IPS-18c (cell line): ENCODE measurements at regions not wholly inside any gene's neighbourhood (a gene's known extent, or its start where the extent isn't known, plus 50 kb on each side); places are given as distances from the start of the nearest gene placed in this dataset.

Experiments
- H3K4me3 ChIP-seq: 2 replicates; pipeline ENCODE4 v1.7.0; 2013; ENCODE audit warnings: low read depth, mild to moderate bottlenecking, low read length, moderate library complexity; ENCODE audit not compliant: insufficient read depth
- H3K9me3 ChIP-seq: one replicate; pipeline ENCODE4 v1.6.1; 2013; ENCODE audit warnings: mild to moderate bottlenecking, low read length, moderate library complexity; ENCODE audit not compliant: control insufficient read depth, insufficient read depth

DNA sequence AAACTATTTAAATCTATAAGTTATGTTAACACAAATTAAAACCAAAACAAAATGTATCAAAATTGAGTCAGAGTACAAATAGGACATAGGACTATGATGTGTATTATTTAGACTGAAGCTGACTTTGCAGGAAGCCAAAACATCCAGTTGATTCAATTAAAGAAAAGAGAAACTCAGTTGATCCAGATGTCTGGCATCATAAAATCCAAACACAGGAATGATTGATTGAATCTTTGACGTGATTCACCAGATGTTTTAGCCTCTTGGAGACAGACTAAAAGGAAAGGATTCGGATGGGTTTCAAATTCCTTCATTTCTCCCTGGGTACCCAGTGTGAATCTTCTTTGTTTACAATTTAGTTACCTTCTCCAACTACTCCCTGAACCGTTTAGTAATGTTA lies 272.9 kb downstream of the IRS1 start:
- no peaks in the 10 kb centered on the region for H3K9me3 ChIP-seq
- no peak overlapping the region for H3K4me3 ChIP-seq

DNA sequence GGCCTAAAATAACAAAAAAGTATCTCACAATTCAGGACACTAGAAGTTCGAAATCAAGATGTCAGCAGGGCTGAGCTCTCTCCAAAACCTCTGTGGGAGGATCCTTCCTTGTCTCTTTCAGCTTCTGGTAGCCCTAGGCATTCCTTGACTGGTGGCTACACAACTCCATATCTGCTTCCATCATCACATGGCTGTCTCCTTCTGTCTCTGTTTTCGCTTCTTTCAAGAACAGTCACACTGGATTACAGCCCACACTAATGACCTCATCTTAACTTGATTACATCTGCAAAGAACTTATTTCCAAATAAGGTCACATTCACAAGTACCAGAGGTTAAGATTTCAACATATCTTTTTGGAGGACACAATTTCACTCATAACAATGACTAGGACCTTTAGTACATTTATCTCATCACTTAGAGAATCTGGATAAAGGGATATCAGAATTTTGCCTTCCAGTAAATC lies 275.2 kb downstream of the IRS1 start:
- no peak overlapping the region for H3K4me3 ChIP-seq
- H3K9me3 ChIP-seq, result no peaks in the 10 kb centered on the region

DNA sequence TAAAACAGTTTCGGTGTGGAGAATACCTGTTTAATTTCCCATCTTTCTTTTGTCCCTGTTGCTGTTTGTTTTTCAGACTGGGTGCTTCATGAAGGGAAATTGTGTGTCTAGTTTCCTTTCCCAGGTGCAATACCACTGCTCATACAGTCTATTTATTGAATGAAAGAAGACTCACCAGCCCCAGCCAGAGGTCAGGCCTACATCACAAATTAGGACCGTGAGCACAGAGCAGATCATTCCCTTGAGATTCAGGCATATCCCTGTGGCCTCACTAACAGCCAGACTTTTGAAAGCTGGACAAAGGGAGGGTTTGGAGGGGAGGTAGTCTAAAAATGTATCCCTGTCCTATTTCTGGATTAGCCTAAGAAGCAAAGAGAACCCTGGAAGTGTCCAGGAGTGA lies 278.9 kb downstream of the IRS1 start:
- H3K4me3 ChIP-seq, result no peak overlapping the region

DNA sequence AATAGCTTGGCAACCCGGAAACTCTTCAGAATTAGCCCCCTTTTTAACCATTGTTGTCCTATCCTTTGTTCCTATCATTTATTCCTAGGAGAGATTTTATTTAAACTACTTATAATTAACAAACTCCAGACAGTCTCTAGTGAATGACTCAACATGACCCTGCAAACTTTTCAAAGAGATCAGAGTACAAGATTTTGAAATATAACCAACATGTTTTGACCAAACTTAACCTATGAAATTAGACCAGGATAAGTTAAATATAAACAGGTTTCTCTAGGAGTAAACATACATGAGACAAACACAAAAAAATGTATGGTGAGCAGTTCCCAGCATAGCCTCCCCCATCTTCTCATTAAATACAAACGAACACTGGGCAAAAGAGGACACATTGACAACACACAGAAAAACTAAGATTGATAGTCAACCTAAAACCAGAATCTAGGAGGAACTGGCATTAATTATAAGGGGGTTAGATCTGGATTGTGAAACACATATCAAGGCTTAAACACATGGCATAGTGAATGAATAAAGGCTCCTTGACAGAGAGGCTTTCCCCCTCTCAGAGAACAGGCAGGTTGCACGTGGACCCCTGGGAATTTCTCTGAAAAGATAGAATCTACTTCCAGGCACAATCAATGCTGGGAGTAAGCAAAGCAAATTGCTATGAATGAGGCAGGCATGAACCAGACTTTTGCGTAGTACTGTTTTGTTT lies 284.1 kb downstream of the IRS1 start:
- Histone ChIP-seq H3K4me3 (no peak overlapping the region), H3K9me3 (no peaks in the 10 kb centered on the region)

More for the DNA sequence above, 278.9 kb downstream of the IRS1 start:
- H3K9me3 ChIP-seq, result no peaks in the 10 kb centered on the region

DNA sequence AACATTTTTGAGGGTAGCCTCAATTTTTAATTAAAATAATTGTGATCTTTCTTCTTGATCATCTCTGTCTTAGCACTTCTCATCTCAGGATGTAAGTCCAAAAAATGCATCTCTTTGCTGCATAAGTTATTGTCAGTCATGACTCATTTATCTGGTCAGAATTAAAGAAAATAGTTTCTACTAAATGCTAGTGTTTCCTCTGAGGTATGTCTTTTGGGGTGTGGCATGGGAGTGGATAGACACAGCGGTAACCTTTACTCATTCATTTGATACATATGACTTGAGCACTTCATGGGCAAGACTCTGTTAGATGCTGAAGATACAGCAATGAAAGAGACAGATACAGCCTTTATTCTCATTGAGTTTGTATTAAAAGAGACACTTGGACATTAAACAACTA lies 284.7 kb downstream of the IRS1 start:
- Histone ChIP-seq H3K4me3 (no peak overlapping the region), H3K9me3 (no peaks in the 10 kb centered on the region)

DNA sequence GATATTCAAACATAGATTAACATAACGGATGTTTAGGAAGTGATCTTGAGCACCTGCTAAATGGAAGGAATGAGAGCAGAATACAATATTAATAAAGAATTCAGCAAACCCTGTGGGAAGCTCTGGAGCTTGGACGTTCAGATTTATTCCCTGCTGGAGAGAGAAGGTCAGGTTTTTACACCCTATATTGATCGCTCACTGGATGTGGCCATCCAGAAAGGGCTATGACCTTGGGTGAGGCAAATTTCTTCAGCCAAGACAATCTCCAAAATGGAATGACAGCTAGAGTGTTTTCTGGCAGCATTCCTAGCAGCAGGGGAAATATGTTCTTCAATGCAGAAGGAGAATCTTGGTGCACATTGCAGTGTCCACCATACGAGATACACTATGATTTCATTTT lies 288.3 kb downstream of the IRS1 start:
- Histone ChIP-seq H3K4me3 (no peak overlapping the region), H3K9me3 (no peaks in the 10 kb centered on the region)

DNA sequence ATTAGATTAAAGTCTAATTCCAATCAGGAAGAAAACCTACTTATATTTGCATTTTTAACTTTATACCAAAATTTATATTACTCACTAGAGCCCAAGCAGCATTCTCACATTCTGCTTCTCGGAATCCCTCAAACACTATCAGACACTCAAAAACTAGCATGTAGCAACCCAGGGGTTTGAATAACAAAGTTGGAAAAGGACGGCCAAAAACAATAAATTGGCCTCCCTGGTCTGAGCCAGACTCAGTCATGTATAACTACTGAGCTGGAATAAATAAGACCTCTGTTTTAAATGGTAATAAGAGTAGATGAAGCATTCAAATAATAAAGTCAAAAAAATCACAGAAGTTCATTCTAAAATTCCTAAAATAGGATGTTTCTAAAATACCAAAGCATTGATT lies 290.9 kb downstream of the IRS1 start:
- H3K9me3 ChIP-seq, result no peaks in the 10 kb centered on the region
- H3K4me3 ChIP-seq, result no peak overlapping the region

DNA sequence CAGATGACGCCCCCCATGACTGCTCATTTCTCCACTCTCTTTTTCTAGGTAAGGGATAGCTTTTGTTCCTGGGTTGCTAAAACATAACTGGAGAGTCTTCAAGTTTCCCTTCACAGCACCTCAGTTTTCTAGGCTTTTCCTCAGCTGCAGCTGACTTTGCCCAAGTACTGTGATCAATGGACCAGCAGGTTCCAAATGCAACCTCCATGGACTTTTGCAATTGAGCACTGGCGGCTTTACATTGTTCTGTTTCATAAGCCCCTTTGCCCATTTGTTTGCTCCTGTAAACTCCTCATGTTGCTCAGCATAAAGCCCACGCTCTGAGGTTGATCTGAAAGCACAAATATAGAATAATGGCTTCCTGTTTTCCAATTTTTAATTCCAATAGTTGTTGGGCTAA lies 291.6 kb downstream of the IRS1 start:
- H3K4me3 ChIP-seq, result no peak overlapping the region

DNA sequence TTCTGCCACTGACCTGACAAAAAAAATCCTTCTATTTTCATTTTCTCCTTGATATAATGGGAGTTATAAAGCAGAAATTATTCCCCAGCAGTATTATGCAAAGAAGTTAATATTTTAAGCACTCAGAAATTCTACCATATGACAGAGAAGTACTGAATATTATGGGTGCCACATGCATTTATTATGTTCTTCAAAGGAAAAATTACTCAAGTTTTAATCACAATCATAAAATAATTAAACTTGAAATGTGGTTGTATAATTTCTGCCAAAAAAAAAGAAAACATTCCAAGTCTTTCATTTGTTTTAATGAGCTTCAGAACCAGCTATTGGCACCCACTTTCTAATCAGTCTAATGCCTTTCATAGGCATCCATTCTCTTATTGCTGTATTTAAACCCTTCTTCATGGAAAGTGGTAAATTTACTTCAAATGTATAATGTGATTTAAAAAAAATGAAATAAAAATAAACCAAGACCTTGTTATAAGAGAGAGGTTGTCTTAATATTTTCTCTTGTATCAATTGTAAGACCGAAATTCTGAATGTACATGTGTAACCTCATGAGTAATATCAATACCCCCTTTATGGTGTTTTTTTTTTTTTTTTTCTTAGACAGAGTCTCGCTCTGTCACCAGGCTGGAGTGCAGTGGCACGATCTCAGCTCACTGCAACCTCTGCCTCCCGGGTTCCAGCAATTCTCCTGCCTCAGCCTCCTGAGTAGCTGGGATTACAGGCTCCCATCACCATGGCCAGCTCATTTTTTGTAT lies 302.3 kb downstream of the IRS1 start:
- Histone ChIP-seq H3K4me3 (no peak overlapping the region), H3K9me3 (peaks cover 2% of the 10 kb centered on the region)

More for the DNA sequence above, 291.6 kb downstream of the IRS1 start:
- H3K9me3 ChIP-seq, result no peaks in the 10 kb centered on the region

DNA sequence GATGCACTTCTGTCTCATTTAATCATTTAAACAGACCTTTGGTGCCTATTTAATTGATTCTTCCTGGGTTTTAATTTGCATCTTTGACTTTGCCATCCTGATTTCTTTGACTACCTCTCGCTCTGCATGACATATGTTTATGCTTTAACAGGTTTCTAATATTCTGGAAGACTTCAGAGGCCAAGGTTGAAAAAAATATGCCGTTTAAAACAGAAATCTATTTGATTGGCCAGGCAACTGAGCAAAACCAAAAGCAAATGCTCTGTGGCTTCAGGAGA lies 303.4 kb downstream of the IRS1 start:
- H3K9me3 ChIP-seq, result peaks cover 2% of the 10 kb centered on the region
- H3K4me3 ChIP-seq, result no peak overlapping the region

DNA sequence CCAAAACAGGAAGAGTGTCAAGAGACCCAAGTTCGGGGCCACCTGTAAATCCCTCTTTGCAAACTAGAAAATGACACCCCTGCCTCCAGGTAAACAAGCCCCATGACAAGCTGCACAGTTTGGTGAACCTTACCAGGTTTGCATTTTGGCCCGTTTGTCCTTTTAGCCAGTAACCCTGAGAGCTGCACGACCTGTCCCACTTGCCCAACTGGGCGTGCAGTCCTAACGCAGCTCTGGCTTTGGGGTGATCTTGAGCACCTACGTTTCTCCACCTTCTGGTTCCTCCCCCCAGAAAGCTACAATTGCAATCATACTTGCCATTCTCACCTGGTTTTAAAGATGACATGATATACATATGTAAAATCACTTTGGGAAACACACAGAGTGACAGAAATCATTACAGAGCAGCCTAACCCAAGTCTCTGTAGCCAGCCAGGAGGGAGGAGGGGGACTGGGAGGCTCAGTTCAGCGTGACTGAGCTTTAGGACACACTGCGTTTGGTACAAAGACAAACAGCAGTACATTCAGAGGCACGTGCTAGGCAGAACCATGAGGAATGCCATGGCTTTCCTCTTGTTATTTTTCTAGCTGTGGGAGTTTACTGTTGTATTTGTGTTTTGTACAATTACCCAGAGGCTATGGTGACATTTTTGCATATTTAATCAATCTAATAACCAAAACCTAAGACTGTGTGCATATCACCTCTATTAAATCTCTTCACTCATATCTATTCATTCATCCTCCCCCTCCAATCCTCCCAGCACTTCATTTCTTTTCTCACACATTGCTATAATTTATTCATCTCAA lies 304.0 kb downstream of the IRS1 start:
- no peak overlapping the region for H3K4me3 ChIP-seq

DNA sequence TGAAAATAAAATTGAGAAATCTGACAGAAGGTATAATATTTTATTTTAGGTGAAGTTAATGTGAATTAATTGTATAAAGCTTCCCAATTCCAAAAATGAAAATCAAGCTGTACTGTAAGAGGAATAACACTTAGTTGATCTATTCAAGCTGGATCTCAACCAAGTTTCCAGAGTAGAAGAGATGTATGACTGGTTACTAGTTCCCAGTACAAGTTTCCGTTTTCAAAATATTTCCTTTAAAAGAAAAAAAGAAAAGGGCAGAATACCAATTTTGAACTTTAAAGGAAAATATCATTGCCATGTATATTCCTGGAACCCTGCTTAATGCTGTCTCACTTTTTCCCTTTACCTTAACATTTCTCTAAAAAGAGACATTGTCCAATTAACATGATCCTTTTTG lies 308.5 kb downstream of the IRS1 start:
- no peaks in the 10 kb centered on the region for H3K9me3 ChIP-seq
- no peak overlapping the region for H3K4me3 ChIP-seq

More for the DNA sequence above, 304.0 kb downstream of the IRS1 start:
- H3K9me3 ChIP-seq, result peaks cover 2% of the 10 kb centered on the region

DNA sequence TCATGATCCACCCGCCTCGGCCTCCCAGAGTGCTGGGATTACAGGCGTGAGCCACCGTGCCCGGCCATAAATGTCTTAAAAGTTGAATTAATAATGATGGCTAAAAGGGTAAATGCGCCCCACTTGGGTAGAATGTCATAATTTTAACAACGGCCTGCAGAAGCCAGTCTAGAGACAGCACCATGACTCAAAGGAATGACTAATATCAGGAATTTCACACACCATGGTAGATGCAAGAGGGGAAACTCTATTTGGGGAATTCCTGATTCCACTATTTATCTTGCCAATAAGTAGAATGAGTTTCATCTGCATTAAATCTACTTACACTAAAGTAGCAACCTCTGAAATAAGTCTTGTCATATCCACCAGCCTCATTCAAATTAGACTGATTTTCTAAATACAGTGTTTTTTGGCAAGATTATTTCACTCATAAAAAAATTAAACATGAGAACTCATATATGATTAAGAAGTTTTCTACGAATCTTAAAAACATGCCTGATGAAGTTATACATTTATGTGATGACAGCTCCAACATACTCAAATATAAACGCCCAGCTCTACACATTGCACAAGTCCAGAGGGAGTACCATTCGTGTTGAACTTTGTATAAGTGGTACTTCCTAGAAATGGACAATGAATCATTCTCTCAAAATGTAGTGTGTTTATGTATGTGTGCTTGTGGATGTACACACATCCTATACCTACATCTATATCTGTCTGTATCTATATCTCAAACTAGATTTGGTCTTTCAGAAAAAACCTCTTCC lies 309.7 kb downstream of the IRS1 start:
- no peak overlapping the region for H3K4me3 ChIP-seq

DNA sequence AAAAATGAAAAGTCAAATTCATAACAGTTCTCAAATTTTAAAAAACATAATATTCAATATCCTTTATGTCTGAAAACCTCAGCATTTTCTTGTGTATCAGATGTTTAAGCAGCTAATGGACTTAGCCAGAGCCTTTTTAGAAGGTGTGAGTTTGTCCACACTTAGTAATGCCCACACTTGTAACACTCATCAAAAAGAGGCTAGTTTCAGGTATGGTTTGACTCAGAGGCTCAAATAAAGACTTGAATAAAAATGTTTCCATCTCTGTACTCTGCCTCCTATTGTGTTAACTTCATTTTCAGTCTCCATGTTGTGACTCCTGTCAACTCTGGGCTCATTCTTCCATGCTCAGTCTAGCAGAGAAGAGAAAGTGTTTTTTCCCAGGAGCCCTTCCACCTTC lies 311.6 kb downstream of the IRS1 start:
- H3K4me3 ChIP-seq, result no peak overlapping the region
- no peaks in the 10 kb centered on the region for H3K9me3 ChIP-seq

More for the DNA sequence above, 309.7 kb downstream of the IRS1 start:
- no peaks in the 10 kb centered on the region for H3K9me3 ChIP-seq

DNA sequence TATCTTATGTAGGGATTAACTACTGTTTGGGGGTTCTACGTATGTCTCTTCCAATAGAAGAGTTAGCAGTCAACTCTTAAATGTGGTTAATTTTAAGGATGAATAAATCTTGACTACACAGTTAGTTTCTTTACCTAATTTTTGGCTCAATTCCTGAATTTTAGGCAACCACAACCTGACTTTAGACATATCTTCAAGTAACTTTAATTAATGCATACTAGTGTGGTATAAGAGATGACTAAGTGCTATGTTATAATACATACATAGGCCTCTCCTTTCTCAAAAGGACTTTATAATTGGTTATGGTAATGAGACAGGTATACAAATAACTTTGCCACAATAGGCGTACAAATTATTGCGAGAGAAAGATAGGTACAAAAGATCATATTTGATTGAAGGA lies 312.0 kb downstream of the IRS1 start:
- Histone ChIP-seq H3K9me3 (no peaks in the 10 kb centered on the region), H3K4me3 (no peak overlapping the region)

DNA sequence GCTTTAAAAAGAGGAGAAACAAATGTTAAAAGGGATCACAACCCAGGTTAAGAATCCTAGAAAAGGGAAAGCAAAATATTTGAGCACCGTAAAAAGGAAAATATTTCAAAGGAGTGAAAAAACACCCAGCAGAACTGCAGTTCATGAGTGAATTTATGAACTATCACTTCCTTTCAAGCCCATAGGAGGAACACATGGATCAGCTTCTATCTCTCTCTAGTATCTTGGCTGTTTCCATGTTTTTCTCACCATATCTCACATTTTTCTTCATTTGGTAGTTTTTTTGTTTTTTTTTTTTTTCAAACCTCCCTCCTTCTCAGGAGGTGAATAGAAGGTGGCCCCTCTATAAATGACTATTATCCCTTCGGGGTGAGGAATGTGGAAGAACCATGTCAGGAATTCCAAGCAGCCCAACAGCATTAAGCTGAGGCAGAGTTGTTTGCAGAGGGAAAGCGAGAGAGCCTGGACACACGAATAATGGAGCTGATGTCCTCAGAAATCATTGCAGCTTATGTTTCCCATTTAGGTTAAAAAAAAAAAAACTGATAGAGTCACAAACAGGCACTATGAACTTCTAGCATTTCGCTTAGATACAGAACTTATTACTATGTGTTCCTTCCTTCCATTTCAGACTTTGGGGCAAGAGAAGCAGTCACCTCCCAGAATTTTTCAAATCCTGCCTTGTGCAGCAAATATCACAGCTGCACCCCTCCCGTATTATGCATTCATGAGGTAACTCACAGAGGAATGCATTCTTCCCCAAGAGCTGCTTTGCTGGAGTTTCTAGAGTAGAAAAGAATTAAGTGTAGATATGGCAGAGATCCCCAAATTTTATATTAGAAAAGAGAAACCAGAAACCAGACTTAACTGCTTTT lies 315.6 kb downstream of the IRS1 start:
- Histone ChIP-seq H3K4me3 (no peak overlapping the region), H3K9me3 (no peaks in the 10 kb centered on the region)
